ENCODE measurements at regions not wholly inside any gene's neighbourhood (a gene's known extent, or its start where the extent isn't known, plus 50 kb on each side); places are given as distances from the start of the nearest gene placed in this dataset.

DNA sequence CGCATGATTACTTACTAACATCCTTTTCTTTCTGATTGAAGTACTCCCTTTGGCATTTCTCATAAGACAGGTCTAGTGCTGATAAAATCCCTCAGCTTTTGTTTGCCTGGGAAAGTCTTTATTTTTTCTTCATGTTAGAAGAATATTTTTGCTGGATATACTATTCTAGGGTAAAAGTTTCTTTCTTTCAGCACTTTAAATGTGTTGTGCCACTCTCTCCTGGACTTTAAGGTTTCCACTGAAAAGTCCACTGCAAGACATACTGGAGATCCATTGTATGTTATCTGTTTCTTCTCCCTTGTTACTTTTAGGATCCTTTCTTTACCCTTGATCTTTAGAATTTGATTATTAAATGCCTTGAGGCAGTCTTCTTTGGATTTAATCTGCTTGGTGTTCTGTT, 796.7 kb downstream of the UQCRFS1 start (continued):
- no peak for TF ChIP-seq ZNF263 (CRISPR knock-in tag; IDR thresholded peaks at IDR 0.05; ENCODE audit: low read depth)
- TF ChIP-seq, protein P1, sequence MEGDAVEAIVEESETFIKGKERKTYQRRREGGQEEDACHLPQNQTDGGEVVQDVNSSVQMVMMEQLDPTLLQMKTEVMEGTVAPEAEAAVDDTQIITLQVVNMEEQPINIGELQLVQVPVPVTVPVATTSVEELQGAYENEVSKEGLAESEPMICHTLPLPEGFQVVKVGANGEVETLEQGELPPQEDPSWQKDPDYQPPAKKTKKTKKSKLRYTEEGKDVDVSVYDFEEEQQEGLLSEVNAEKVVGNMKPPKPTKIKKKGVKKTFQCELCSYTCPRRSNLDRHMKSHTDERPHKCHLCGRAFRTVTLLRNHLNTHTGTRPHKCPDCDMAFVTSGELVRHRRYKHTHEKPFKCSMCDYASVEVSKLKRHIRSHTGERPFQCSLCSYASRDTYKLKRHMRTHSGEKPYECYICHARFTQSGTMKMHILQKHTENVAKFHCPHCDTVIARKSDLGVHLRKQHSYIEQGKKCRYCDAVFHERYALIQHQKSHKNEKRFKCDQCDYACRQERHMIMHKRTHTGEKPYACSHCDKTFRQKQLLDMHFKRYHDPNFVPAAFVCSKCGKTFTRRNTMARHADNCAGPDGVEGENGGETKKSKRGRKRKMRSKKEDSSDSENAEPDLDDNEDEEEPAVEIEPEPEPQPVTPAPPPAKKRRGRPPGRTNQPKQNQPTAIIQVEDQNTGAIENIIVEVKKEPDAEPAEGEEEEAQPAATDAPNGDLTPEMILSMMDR (IDR thresholded peaks at IDR 0.05): no peak
- TF ChIP-seq, protein P2, sequence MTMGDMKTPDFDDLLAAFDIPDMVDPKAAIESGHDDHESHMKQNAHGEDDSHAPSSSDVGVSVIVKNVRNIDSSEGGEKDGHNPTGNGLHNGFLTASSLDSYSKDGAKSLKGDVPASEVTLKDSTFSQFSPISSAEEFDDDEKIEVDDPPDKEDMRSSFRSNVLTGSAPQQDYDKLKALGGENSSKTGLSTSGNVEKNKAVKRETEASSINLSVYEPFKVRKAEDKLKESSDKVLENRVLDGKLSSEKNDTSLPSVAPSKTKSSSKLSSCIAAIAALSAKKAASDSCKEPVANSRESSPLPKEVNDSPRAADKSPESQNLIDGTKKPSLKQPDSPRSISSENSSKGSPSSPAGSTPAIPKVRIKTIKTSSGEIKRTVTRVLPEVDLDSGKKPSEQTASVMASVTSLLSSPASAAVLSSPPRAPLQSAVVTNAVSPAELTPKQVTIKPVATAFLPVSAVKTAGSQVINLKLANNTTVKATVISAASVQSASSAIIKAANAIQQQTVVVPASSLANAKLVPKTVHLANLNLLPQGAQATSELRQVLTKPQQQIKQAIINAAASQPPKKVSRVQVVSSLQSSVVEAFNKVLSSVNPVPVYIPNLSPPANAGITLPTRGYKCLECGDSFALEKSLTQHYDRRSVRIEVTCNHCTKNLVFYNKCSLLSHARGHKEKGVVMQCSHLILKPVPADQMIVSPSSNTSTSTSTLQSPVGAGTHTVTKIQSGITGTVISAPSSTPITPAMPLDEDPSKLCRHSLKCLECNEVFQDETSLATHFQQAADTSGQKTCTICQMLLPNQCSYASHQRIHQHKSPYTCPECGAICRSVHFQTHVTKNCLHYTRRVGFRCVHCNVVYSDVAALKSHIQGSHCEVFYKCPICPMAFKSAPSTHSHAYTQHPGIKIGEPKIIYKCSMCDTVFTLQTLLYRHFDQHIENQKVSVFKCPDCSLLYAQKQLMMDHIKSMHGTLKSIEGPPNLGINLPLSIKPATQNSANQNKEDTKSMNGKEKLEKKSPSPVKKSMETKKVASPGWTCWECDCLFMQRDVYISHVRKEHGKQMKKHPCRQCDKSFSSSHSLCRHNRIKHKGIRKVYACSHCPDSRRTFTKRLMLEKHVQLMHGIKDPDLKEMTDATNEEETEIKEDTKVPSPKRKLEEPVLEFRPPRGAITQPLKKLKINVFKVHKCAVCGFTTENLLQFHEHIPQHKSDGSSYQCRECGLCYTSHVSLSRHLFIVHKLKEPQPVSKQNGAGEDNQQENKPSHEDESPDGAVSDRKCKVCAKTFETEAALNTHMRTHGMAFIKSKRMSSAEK (CRISPR knock-in tag; IDR thresholded peaks at IDR 0.05; ENCODE audit: borderline replicate concordance): no peak
- no peak for TF ChIP-seq RORB (CRISPR knock-in tag; IDR thresholded peaks at IDR 0.05)
- TF ChIP-seq, protein P3, sequence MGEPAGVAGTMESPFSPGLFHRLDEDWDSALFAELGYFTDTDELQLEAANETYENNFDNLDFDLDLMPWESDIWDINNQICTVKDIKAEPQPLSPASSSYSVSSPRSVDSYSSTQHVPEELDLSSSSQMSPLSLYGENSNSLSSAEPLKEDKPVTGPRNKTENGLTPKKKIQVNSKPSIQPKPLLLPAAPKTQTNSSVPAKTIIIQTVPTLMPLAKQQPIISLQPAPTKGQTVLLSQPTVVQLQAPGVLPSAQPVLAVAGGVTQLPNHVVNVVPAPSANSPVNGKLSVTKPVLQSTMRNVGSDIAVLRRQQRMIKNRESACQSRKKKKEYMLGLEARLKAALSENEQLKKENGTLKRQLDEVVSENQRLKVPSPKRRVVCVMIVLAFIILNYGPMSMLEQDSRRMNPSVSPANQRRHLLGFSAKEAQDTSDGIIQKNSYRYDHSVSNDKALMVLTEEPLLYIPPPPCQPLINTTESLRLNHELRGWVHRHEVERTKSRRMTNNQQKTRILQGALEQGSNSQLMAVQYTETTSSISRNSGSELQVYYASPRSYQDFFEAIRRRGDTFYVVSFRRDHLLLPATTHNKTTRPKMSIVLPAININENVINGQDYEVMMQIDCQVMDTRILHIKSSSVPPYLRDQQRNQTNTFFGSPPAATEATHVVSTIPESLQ (CRISPR knock-in tag; IDR thresholded peaks at IDR 0.05): no peak
- TF ChIP-seq, protein P4, sequence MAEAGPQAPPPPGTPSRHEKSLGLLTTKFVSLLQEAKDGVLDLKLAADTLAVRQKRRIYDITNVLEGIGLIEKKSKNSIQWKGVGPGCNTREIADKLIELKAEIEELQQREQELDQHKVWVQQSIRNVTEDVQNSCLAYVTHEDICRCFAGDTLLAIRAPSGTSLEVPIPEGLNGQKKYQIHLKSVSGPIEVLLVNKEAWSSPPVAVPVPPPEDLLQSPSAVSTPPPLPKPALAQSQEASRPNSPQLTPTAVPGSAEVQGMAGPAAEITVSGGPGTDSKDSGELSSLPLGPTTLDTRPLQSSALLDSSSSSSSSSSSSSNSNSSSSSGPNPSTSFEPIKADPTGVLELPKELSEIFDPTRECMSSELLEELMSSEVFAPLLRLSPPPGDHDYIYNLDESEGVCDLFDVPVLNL (CRISPR knock-in tag; IDR thresholded peaks at IDR 0.05; ENCODE audit: borderline replicate concordance, low read depth): no peak

DNA sequence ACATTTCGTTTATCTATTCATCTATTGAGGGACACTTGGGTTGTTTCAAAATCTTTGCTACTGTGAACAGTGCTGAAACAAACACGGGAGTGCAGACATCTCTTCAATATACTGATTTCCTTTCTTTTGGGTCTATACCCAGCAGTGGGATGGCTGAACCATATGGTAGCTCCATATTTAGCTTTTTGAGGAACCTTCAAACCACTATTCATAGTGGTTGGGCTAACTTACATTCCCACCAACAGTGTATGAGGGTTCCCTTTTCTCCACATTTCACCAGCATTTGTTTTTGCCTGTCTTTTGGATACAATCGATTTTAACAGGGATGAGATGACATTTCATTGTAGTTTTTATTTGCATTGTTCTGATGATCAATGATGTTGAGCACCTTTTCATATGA, 798.2 kb downstream of the UQCRFS1 start:
- POLR2A ChIA-PET: no interaction called here
- Mint-ChIP-seq H3K27me3 (ENCODE audit: low read depth) (no peaks in the 10 kb centered on the region), H3K27ac (no peak overlapping the region), H3K9me3 (no peaks in the 10 kb centered on the region), H3K4me1 (no peaks in the 10 kb centered on the region), H3K4me3 (no peak overlapping the region), H3K36me3 (no peaks in the 10 kb centered on the region)
- no peak for DNase-seq (ENCODE audit: low spot score)
- no peak for ATAC-seq
- CTCF ChIA-PET: no interaction called here
- TF ChIP-seq ELF4 (CRISPR knock-in tag; IDR thresholded peaks at IDR 0.05; ENCODE audit: low read depth): no peak
- TF ChIP-seq FOXJ3 (CRISPR knock-in tag; IDR thresholded peaks at IDR 0.05; ENCODE audit: borderline replicate concordance): no peak
- TF ChIP-seq, protein P5, sequence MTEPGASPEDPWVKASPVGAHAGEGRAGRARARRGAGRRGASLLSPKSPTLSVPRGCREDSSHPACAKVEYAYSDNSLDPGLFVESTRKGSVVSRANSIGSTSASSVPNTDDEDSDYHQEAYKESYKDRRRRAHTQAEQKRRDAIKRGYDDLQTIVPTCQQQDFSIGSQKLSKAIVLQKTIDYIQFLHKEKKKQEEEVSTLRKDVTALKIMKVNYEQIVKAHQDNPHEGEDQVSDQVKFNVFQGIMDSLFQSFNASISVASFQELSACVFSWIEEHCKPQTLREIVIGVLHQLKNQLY (CRISPR knock-in tag; IDR thresholded peaks at IDR 0.05): no peak
- no peak for TF ChIP-seq ZNF121 (CRISPR knock-in tag; IDR thresholded peaks at IDR 0.05)
- TF ChIP-seq, protein P6, sequence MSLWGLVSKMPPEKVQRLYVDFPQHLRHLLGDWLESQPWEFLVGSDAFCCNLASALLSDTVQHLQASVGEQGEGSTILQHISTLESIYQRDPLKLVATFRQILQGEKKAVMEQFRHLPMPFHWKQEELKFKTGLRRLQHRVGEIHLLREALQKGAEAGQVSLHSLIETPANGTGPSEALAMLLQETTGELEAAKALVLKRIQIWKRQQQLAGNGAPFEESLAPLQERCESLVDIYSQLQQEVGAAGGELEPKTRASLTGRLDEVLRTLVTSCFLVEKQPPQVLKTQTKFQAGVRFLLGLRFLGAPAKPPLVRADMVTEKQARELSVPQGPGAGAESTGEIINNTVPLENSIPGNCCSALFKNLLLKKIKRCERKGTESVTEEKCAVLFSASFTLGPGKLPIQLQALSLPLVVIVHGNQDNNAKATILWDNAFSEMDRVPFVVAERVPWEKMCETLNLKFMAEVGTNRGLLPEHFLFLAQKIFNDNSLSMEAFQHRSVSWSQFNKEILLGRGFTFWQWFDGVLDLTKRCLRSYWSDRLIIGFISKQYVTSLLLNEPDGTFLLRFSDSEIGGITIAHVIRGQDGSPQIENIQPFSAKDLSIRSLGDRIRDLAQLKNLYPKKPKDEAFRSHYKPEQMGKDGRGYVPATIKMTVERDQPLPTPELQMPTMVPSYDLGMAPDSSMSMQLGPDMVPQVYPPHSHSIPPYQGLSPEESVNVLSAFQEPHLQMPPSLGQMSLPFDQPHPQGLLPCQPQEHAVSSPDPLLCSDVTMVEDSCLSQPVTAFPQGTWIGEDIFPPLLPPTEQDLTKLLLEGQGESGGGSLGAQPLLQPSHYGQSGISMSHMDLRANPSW (CRISPR knock-in tag; conservative IDR thresholded peaks at IDR 0.05; ENCODE audit: low read depth): no peak
- TF ChIP-seq CBFB (CRISPR knock-in tag; IDR thresholded peaks at IDR 0.05; ENCODE audit: low read depth): no peak
- no peak for TF ChIP-seq TCF7 (CRISPR knock-in tag; IDR thresholded peaks at IDR 0.05; ENCODE audit: low read depth)
- TF ChIP-seq, protein P1 (IDR thresholded peaks at IDR 0.05): no peak
- TF ChIP-seq TP53 (CRISPR knock-in tag; IDR thresholded peaks at IDR 0.05): no peak
- TF ChIP-seq, protein P7, sequence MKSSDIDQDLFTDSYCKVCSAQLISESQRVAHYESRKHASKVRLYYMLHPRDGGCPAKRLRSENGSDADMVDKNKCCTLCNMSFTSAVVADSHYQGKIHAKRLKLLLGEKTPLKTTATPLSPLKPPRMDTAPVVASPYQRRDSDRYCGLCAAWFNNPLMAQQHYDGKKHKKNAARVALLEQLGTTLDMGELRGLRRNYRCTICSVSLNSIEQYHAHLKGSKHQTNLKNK (CRISPR knock-in tag; IDR thresholded peaks at IDR 0.05): no peak
- TF ChIP-seq, protein P8, sequence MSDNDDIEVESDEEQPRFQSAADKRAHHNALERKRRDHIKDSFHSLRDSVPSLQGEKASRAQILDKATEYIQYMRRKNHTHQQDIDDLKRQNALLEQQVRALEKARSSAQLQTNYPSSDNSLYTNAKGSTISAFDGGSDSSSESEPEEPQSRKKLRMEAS (CRISPR knock-in tag; IDR thresholded peaks at IDR 0.05): no peak
- no peak for TF ChIP-seq ESRRA (CRISPR knock-in tag; IDR thresholded peaks at IDR 0.05; ENCODE audit: borderline replicate concordance)
- TF ChIP-seq, protein P9, sequence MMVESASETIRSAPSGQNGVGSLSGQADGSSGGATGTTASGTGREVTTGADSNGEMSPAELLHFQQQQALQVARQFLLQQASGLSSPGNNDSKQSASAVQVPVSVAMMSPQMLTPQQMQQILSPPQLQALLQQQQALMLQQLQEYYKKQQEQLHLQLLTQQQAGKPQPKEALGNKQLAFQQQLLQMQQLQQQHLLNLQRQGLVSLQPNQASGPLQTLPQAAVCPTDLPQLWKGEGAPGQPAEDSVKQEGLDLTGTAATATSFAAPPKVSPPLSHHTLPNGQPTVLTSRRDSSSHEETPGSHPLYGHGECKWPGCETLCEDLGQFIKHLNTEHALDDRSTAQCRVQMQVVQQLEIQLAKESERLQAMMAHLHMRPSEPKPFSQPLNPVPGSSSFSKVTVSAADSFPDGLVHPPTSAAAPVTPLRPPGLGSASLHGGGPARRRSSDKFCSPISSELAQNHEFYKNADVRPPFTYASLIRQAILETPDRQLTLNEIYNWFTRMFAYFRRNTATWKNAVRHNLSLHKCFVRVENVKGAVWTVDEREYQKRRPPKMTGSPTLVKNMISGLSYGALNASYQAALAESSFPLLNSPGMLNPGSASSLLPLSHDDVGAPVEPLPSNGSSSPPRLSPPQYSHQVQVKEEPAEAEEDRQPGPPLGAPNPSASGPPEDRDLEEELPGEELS (CRISPR knock-in tag; IDR thresholded peaks at IDR 0.05): no peak

Measured in WTC11 (cell line).